ENCODE measurements at regions not wholly inside any gene's neighbourhood (a gene's known extent, or its start where the extent isn't known, plus 50 kb on each side); places are given as distances from the start of the nearest gene placed in this dataset.

- H3K9me3 ChIP-seq (ENCODE audit: insufficient read depth, low read length), result no peaks in the 10 kb centered on the region
- no peaks in the 10 kb centered on the region for H3K4me1 ChIP-seq (ENCODE audit: insufficient read depth, insufficient read length)
- H3K27me3 ChIP-seq (ENCODE audit: insufficient read depth, insufficient read length), result no peaks in the 10 kb centered on the region
- TF ChIP-seq ZNF274 (IDR thresholded peaks at IDR 0.05; ENCODE audit: low read depth, low read length) (no peak), YY1 (IDR thresholded peaks at IDR 0.05; ENCODE audit: insufficient read depth, insufficient read length) (no peak), SUZ12 (IDR thresholded peaks at IDR 0.05; ENCODE audit: extremely low read depth, insufficient read depth, insufficient read length) (no peak)
- no peak overlapping the region for H3K9ac ChIP-seq (ENCODE audit: insufficient read length, low read depth)
- no peak for DNase-seq (ENCODE audit: low read depth, low spot score)
- H3K36me3 ChIP-seq (ENCODE audit: insufficient read depth, insufficient read length, low read length), result no peaks in the 10 kb centered on the region
- H3K4me3 ChIP-seq (ENCODE audit: insufficient read length, low read depth), result no peak overlapping the region
Observed at GRCh38 chr3:153757839-153758238, 363.4 kb upstream of the ARHGEF26 start.

DNA sequence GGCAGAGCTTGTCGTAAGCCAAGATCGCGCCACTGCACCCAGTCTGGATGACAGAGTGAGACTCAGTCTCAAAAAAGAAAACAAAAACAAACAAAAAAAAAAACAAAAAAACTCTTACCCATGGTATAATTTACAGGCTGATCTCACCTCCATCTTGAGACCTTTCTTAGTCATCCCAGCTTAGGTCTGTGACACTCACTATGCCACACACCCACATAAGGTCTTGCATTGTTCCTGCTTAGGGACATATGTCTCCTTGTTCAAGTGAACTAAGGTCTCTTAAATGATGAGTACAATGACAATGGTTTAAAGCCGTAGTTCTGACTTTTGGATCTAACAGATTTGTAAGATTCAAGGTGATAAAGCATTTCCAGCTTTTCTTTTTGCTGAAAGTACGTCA lies 360.2 kb upstream of the ARHGEF26 start:
- no peak for TF ChIP-seq SUZ12 (IDR thresholded peaks at IDR 0.05; ENCODE audit: extremely low read depth, insufficient read depth, insufficient read length)
- TF ChIP-seq YY1 (IDR thresholded peaks at IDR 0.05; ENCODE audit: insufficient read depth, insufficient read length), result no peak
- TF ChIP-seq ZNF274 (IDR thresholded peaks at IDR 0.05; ENCODE audit: low read depth, low read length), result no peak
- Histone ChIP-seq H3K36me3 (ENCODE audit: insufficient read depth, insufficient read length, low read length) (no peaks in the 10 kb centered on the region), H3K4me3 (ENCODE audit: insufficient read length, low read depth) (no peak overlapping the region), H3K9ac (ENCODE audit: insufficient read length, low read depth) (no peak overlapping the region), H3K9me3 (ENCODE audit: insufficient read depth, low read length) (no peaks in the 10 kb centered on the region), H3K27me3 (ENCODE audit: insufficient read depth, insufficient read length) (no peaks in the 10 kb centered on the region), H3K4me1 (ENCODE audit: insufficient read depth, insufficient read length) (no peaks in the 10 kb centered on the region)
- no peak for DNase-seq (ENCODE audit: low read depth, low spot score)

- Histone ChIP-seq H3K9me3 (ENCODE audit: insufficient read depth, low read length) (no peaks in the 10 kb centered on the region), H3K27me3 (ENCODE audit: insufficient read depth, insufficient read length) (no peaks in the 10 kb centered on the region), H3K9ac (ENCODE audit: insufficient read length, low read depth) (no peak overlapping the region), H3K4me1 (ENCODE audit: insufficient read depth, insufficient read length) (no peaks in the 10 kb centered on the region), H3K36me3 (ENCODE audit: insufficient read depth, insufficient read length, low read length) (no peaks in the 10 kb centered on the region), H3K4me3 (ENCODE audit: insufficient read length, low read depth) (no peak overlapping the region)
- TF ChIP-seq YY1 (IDR thresholded peaks at IDR 0.05; ENCODE audit: insufficient read depth, insufficient read length) (no peak), ZNF274 (IDR thresholded peaks at IDR 0.05; ENCODE audit: low read depth, low read length) (no peak), SUZ12 (IDR thresholded peaks at IDR 0.05; ENCODE audit: extremely low read depth, insufficient read depth, insufficient read length) (no peak)
- DNase-seq (ENCODE audit: low read depth, low spot score), result no peak
Observed at GRCh38 chr3:153762411-153763235, 358.6 kb upstream of the ARHGEF26 start.

DNA sequence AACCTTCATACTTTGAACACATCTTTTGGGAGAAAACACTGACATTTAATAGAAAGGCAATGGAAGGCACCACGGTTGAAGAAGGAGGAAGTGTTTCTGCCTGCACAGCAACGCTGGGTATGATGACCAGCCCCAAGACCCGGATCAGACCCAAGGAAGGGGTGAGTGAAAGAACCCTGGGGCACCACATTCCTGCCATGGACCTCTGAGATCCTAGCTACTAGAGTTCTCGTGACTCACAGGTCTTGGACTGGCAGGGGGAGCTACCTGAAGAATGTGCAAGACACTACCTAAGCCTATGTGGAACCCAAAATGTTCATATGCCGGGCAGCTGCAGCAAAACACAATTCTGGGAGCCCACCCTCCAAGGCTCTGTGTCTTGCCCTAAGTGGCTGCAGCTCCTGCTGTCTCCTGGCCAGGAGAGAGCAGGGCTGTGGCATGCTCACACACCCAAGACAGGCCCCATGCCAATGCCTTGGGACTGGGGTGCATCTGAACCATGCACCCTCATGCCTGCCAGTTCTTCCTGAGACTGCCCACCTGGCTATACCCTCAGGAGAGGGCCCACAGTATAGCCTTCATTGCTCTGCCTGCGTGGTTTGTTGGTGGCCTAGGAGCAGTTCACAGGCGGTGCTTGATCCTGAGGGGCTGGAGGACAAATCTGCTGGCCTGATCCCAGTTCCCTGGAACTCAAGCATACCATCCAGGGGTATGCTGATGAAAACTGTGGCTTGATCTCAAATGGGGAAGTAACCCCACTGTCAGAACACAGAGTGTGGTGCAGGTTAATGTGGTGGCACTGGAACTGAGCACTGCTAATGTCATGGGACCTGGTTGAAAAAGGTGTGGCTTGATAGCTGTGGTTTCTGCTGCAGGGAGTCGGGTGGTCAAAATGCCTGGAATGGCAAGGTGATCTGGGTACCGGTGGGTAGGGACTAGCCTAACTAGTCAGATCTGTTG lies 353.3 kb upstream of the ARHGEF26 start:
- Histone ChIP-seq H3K4me1 (ENCODE audit: insufficient read depth, insufficient read length) (no peaks in the 10 kb centered on the region), H3K9ac (ENCODE audit: insufficient read length, low read depth) (no peak overlapping the region), H3K27me3 (ENCODE audit: insufficient read depth, insufficient read length) (no peaks in the 10 kb centered on the region), H3K4me3 (ENCODE audit: insufficient read length, low read depth) (no peak overlapping the region), H3K36me3 (ENCODE audit: insufficient read depth, insufficient read length, low read length) (no peaks in the 10 kb centered on the region), H3K9me3 (ENCODE audit: insufficient read depth, low read length) (no peaks in the 10 kb centered on the region)
- TF ChIP-seq ZNF274 (IDR thresholded peaks at IDR 0.05; ENCODE audit: low read depth, low read length) (no peak), YY1 (IDR thresholded peaks at IDR 0.05; ENCODE audit: insufficient read depth, insufficient read length) (no peak), SUZ12 (IDR thresholded peaks at IDR 0.05; ENCODE audit: extremely low read depth, insufficient read depth, insufficient read length) (no peak)
- DNase-seq (ENCODE audit: low read depth, low spot score), result no peak

- peak; percentile 48 for DNase-seq (ENCODE audit: low read depth, low spot score)
- no peaks in the 10 kb centered on the region for H3K27me3 ChIP-seq (ENCODE audit: insufficient read depth, insufficient read length)
- no peak overlapping the region for H3K4me3 ChIP-seq (ENCODE audit: insufficient read length, low read depth)
- H3K36me3 ChIP-seq (ENCODE audit: insufficient read depth, insufficient read length, low read length), result no peaks in the 10 kb centered on the region
- H3K4me1 ChIP-seq (ENCODE audit: insufficient read depth, insufficient read length), result no peaks in the 10 kb centered on the region
- no peak for TF ChIP-seq SUZ12 (IDR thresholded peaks at IDR 0.05; ENCODE audit: extremely low read depth, insufficient read depth, insufficient read length)
- no peak overlapping the region for H3K9ac ChIP-seq (ENCODE audit: insufficient read length, low read depth)
- no peaks in the 10 kb centered on the region for H3K9me3 ChIP-seq (ENCODE audit: insufficient read depth, low read length)
Observed at GRCh38 chr3:153768561-153769469, 352.4 kb upstream of the ARHGEF26 start.

DNA sequence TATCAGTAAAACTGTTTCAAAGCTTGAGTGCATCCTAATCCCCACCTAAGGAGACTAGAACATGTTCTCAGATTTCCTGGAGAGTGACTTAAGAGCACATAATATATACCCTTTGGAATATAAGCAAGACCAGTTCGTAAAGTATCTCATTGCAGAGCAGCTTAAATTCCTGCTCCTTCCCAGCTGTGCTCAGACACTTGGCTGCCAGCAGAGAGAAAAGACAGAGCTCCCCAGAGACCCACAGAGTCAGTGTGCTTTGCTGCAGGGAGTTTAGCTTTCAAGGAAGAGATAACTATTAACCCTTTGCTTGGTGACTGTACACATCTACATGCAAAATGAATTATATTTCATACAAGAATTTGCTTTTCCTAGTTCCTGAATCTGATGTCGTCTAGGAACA lies 338.1 kb upstream of the ARHGEF26 start:
- DNase-seq (ENCODE audit: low read depth, low spot score), result no peak
- TF ChIP-seq ZNF274 (IDR thresholded peaks at IDR 0.05; ENCODE audit: low read depth, low read length) (no peak), YY1 (IDR thresholded peaks at IDR 0.05; ENCODE audit: insufficient read depth, insufficient read length) (no peak), SUZ12 (IDR thresholded peaks at IDR 0.05; ENCODE audit: extremely low read depth, insufficient read depth, insufficient read length) (no peak)
- H3K9ac ChIP-seq (ENCODE audit: insufficient read length, low read depth), result no peak overlapping the region
- H3K36me3 ChIP-seq (ENCODE audit: insufficient read depth, insufficient read length, low read length), result no peaks in the 10 kb centered on the region
- H3K9me3 ChIP-seq (ENCODE audit: insufficient read depth, low read length), result no peaks in the 10 kb centered on the region
- H3K4me3 ChIP-seq (ENCODE audit: insufficient read length, low read depth), result no peak overlapping the region
- H3K27me3 ChIP-seq (ENCODE audit: insufficient read depth, insufficient read length), result no peaks in the 10 kb centered on the region
- no peaks in the 10 kb centered on the region for H3K4me1 ChIP-seq (ENCODE audit: insufficient read depth, insufficient read length)

Measured in NT2/D1 (cell line).